H1 (cell line): ENCODE measurements at regions not wholly inside any gene's neighbourhood (a gene's known extent, or its start where the extent isn't known, plus 50 kb on each side); places are given as distances from the start of the nearest gene placed in this dataset.

Experiments
- ATF2 ChIP-seq: IDR thresholded peaks from 2 replicates; pipeline ENCODE4 v1.6.1; 2012; ENCODE audit warnings: low read length, inconsistent platforms
- NANOG ChIP-seq: IDR thresholded peaks from 2 replicates; pipeline ENCODE4 v1.6.1; 2011; ENCODE audit warnings: low read length, low read depth, mild to moderate bottlenecking, inconsistent platforms; ENCODE audit not compliant: insufficient read depth, poor library complexity, severe bottlenecking

- TF ChIP-seq ATF2, result no peak
- no peak for TF ChIP-seq NANOG
- TF ChIP-seq, all 59 proteins: peak for 0
These were observed 1392.8 kb downstream of the BRD1 start (continued) for GRCh38 chr22:48434868-48435250.
